Activated CD8-positive, alpha-beta memory T cell treated with anti-CD3 and anti-CD28 coated beads, Interleukin-2, amount 50 U/mL, for 48 hours (primary cell): ENCODE measurements at regions not wholly inside any gene's neighbourhood (a gene's known extent, or its start where the extent isn't known, plus 50 kb on each side); places are given as distances from the start of the nearest gene placed in this dataset.
"Not testable (repeated sequence)": the region's sequence is repeated elsewhere in the genome, so short reads cannot be mapped to it uniquely, and the experiment has no call there.

Experiments
- DNase-seq: peaks from one replicate; pipeline ENCODE4 v3.0.0-alpha.2; 2020

GRCh38 chr5:1651971-1652872 is 128.5 kb upstream of the LPCAT1 start:
- DNase-seq, result no peak

GRCh38 chr5:1651250-1651649 is 127.5 kb upstream of the LPCAT1 start:
- DNase-seq, result no peak

DNA sequence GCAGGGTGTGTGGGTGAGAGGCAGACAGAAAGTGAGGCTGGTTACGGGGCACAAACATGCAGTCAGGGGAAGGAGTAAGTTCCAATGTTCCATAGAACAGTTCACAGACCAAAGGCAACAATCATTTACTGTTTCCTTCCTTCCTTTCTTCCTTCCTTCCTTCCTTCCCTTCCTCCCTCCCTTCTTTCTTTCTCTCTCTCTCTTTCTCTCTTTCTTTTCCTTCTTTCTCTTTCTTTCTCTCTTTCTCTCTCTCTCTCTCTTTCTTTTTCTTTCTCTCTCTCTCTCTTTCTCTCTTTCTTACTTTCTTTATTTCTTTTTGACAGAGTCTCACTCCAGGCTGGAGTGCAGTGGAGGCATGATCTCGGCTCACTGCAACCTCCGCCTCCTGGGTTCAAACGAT is 125.8 kb upstream of the LPCAT1 start:
- no peak for DNase-seq

- no peak for DNase-seq
Observed at GRCh38 chr5:1648806-1649205, 125.0 kb upstream of the LPCAT1 start.

DNA sequence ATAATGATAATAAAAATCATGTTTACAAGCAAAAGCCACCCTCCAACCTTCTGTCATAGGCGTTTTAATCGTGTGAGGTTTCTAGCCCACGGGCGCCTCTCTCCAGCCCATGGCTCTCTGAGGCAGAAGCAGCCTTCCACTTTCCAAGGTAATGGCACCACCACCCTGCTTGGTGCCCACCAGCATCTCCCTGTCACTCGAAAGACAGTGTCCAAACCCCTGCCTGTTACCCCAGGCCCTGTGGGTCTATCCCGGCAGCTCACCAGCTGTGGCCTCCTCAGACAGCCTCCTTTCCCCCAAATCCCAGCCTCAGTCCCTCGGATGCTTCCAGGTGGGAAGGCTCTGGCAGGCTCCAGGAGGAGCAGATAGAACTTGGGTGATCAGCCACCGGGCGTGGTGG is 123.8 kb upstream of the LPCAT1 start:
- DNase-seq, result no peak

DNA sequence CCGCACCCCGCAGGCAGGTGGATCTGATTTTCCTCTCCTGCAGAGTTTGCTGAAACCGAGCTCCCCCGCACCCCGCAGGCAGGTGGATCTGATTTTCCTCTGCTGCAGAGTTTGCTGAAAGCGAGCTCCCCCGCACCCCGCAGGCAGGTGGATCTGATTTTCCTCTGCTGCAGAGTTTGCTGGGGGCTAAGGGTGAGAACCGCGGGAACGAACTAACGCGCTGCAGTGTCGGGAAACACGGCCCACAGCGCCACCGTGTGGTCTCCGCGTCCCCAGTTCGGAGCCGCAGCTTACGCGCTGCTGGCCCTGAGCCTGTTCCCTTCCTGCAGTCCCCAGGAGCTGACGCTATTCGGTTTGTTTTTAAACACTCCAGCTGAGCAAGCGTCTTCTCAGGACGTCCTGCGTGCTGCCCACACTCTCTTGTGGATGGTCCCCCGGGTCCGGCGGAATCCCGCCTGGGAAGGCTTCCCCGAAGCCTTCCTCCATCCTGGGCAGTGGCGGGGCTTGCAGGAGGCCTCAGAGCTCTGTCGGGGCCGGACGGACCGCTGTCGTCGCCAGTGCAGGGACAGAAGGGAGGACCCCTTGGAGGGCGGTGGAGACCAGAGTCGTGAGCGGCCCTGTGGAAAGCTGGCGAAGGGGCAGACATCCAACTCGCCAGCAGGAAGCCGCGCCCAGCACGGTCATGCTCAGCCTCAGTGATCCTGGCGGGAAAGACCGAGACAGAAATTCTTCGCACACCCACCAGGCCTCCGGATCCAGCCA is 121.2 kb upstream of the LPCAT1 start:
- DNase-seq, result peak; percentile 93

DNA sequence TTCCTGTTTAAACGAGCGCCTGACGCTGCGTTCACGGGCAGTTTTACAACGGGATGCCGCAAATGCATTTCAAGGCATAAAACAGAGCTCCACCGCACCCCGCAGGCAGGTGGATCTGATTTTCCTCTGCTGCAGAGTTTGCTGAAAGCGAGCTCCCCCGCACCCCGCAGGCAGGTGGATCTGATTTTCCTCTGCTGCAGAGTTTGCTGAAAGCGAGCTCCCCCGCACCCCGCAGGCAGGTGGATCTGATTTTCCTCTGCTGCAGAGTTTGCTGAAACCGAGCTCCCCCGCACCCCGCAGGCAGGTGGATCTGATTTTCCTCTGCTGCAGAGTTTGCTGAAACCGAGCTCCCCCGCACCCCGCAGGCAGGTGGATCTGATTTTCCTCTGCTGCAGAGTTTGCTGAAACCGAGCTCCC is 120.6 kb upstream of the LPCAT1 start:
- not testable (repeated sequence) for DNase-seq

GRCh38 chr5:1643651-1644392 is 120.1 kb upstream of the LPCAT1 start:
- DNase-seq, result no peak

DNA sequence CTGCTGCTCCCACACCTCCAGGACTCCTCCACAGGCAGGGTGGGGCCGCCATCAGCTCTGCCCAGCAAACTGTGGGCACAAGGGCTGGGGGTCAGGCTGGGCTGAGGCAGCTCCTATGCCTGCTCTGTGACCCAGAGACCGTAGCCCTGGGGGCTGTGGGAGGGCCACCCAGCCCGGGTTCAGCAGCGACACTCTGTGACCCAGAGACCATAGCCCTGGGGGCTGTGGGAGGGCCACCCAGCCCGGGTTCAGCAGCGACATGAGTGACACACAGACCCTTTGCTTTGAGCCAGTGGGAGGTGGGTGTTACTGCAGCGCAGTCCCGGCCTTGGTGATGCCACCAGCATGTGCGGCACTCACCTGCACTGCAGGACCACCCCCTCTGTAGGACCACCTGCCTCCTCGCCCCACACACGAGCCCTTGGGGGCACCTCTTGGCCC is 118.9 kb upstream of the LPCAT1 start:
- DNase-seq, result no peak

DNA sequence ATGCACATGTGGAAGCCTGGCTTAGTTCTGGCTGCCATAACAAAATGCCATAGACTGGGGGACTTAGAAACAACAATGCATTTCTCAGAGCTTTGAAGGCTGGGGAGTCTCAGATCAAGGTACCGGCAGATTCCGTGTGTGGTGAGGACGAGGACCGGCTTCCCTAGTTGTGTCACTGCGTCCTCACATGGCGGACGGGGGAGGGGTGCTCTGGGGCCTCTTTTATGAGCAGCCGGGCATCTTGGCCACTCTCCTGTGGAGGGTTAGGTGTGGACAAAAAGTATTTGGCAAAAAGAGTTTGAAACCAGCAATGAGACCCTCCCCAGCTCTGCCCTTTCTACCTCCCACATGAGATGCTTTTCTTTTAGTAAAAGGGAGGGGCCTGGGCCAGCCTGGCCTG is 118.5 kb upstream of the LPCAT1 start:
- DNase-seq, result no peak

- peak; percentile 81 for DNase-seq
Observed at GRCh38 chr5:1641560-1642166, 117.9 kb upstream of the LPCAT1 start.

GRCh38 chr5:1641041-1641440 is 117.3 kb upstream of the LPCAT1 start:
- DNase-seq, result no peak

GRCh38 chr5:1640421-1640881 is 116.7 kb upstream of the LPCAT1 start:
- DNase-seq, result no peak

GRCh38 chr5:1639757-1640156 is 116.0 kb upstream of the LPCAT1 start:
- DNase-seq, result peak; percentile 34

DNA sequence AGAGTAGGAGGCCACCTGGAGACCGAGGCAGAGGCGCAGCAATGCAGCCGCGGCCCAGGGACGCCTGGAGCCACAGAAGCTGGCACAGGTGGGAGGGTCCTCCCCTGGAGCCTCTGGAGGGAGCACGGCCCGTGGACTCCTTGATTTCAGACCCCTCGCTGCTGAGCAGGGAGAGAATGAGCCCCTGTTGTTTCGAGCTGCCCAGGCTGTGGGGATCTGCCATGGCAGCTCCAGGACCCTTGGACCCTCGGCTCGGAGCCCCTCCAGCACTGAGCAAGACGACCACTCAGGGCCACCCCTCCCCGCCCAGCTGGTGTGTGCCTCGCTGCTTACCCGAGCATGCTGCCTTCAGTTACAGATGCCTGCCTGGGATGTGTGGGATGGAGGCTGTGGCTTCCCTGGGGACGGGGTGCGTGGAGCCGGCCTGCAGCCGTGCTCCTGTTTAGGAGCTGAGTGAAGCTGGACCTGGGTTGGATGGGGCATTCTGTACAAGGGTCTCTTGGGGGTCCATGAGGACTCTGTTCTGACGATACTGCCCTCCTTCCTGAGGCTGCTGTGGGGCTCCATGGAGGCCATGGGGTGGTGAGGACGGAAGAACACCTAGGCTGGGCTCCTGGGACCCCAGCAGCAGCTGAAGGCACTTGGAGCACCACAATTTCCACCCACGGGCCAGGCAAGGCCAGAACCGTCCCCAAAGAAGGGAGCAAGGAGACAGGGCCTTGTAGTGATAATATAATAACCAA is 115.1 kb upstream of the LPCAT1 start:
- peak; percentile 46 for DNase-seq

DNA sequence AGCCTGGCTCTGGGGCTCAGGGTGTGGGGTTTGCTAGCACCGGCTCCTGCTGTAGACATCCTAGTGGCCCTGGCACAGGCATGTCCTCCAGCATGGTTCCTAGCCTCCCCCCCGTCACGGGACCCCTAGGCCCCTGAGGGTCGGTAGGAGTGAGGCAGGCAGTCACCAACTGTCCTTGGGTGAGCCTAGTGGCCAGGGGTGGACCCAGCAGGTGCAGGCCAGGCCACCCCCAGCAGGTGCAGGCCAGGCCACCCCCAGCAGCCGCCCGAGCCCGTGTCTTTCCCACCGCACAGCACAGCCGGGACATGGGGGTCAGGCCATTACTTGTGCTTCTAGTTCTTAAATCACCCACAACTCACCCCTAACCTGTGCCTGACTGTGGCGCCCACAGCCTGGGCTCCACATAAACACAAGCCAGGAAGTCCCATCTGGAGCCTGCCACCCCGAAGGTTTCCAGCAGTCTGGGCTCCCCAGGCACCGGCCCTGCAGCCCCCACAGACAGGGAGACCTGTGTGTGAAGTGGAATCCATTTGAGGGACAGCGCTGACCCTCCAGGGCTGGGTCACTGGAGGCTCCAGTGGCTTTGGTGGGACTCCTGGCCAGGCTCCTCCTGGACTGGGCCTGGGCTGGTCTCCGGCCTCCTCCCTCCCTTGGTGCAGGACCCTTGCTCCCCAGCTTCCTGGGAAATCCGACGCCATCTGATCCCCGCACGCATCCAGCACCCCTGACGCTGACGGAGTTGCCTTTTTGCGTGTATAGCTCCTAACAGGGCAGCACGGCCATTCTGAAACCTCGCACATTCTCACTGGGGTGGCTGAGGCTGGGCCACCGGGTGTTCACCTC is 114.1 kb upstream of the LPCAT1 start:
- DNase-seq, result no peak

DNA sequence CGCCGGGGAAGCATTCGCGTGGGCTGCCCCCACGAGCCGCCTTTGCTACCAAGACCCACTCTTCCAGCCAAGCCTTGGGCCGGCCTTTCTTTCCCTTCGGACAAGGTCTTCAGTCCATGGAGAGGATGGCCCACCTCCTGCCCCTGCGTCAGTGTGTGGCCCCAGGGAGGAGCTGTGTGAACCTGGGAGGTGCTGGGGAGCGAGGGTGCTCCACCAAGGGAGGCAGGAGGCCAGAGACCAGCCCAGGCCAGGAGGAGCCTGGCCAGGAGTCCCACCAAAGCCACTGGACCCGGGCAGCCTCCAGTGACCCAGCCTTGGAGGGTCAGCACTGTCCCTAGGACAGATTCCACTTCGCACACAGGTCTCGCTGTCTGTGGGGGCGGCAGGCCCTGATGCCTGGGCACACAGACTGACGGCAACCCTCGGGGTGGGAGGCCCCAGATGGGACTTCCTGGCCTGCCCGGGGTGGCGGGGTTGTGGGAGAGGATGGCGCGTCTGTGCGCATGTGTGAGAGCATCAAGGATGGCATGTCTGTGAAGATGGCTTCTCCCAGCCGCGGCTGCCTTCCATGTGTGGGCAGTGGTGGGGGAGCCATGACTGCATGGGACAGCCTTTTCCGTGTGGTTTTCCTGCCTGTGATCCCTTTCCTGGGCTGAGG is 113.3 kb upstream of the LPCAT1 start:
- no peak for DNase-seq

GRCh38 chr5:1636208-1636770 is 112.5 kb upstream of the LPCAT1 start:
- DNase-seq, result peak; percentile 40

DNA sequence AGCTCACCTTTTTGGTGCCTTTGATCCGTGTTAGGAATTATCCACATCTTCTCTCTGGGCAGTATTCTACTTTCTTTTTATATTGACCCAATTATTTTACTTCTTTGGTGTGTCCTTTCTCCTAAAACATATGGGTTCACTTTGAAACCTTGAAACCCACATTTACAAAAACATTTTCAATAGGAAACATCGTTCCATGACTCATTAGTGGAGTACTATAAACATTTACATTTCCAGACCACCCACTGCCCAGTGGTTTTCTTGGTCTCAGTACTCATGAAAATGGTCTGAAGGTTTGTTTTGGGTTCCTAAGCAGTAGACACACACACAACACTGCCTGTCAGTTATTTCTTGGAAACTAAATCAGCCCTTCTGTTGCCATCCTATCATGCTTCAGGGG is 111.7 kb upstream of the LPCAT1 start:
- DNase-seq, result peak; percentile 40

DNA sequence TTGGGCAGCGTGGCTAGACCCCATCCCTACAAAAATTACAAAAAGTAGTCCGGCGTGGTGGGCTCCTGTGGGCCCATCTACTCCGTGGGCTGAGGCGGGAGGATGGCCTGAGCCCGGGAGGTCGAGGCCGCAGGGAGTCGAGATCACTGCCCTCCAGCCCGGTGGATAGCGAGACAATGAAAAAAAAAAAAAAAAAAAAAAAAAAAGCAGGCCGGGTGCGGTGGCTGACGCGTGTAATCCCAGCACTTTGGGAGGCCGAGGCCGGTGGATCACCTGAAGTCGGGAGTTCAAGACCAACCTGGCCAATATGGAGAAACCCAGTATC is 110.5 kb upstream of the LPCAT1 start:
- DNase-seq, result no peak
